Tibial artery (tissue), 4 donors: ENCODE measurements at regions not wholly inside any gene's neighbourhood (a gene's known extent, or its start where the extent isn't known, plus 50 kb on each side); places are given as distances from the start of the nearest gene placed in this dataset.

Experiments used
- DNase-seq, 2 donors: peaks; one replicate each; pipeline ENCODE4 v3.0.0-alpha.2; 2019
- H3K27ac ChIP-seq, 2 donors: fragments of 200-600 bp; sonication (generic) in 1 of 2; 1 replicate in 1 of 2; 2 replicates in 1 of 2; pipeline ENCODE4 v1.5.1; 2018 to 2019; ENCODE audit warnings: mild to moderate bottlenecking in 1 of 2
- H3K27me3 ChIP-seq, 2 donors: fragments of 200-600 bp; sonication (generic) in 1 of 2; one replicate each; pipeline versions ENCODE4 v1.5.1 to v1.6.0; 2016 to 2019
- H3K36me3 ChIP-seq, 3 donors: fragments of 200-600 bp; sonication (generic) in 2 of 3; one replicate each; pipeline ENCODE4 v1.5.1; 2016 to 2019; ENCODE audit warnings: mild to moderate bottlenecking in 2 of 3
- H3K4me1 ChIP-seq, 4 donors: fragments of 200-600 bp; sonication (generic) in 2 of 4; 1 replicate in 3 of 4; 2 replicates in 1 of 4; pipeline ENCODE4 v1.5.1; 2016 to 2019
- H3K4me3 ChIP-seq, 2 donors: fragments of 200-600 bp; sonication (generic) in 1 of 2; 1 replicate in 1 of 2; 2 replicates in 1 of 2; pipeline ENCODE4 v1.5.1; 2018 to 2019; ENCODE audit warnings: mild to moderate bottlenecking in 2 of 2
- H3K9me3 ChIP-seq, 3 donors: fragments of 200-600 bp; sonication (generic) in 1 of 3; one replicate each; pipeline ENCODE4 v1.5.1; 2016 to 2019
- CTCF ChIP-seq, 2 experiments: fragments of 200-600 bp in 1 of 2; fragments of 450-650 bp in 1 of 2; IDR thresholded peaks; one replicate each; pipeline ENCODE4 v1.5.1; 2017 to 2019; ENCODE audit warnings: antibody characterized with exemption in 2 of 2, mild to moderate bottlenecking in 1 of 2, moderate library complexity in 1 of 2
- intact Hi-C: fragments of 100-400 bp; cut with DNase I; formaldehyde crosslinking; loops from one replicate; pipeline ENCODE4 v1.15.0; 2023; ENCODE audit warnings: low total_unique reads

- Histone ChIP-seq H3K27ac (no peak overlapping the region), H3K9me3 (no peaks in the 10 kb centered on the region), H3K27me3 (no peaks in the 10 kb centered on the region), H3K4me1 (no peaks in the 10 kb centered on the region), H3K4me3 (no peak overlapping the region), H3K36me3 (no peaks in the 10 kb centered on the region)
- DNase-seq = no peak
- no peak for TF ChIP-seq CTCF (IDR thresholded peaks at IDR 0.05)
- intact Hi-C loops = no loop called here
Observed at GRCh38 chr20:60892095-60892813, 359.8 kb upstream of the CDH4 start.

GRCh38 chr20:60894091-60894490 lies 358.0 kb upstream of the CDH4 start:
- H3K4me3 ChIP-seq = no peak overlapping the region
- DNase-seq = no peak
- H3K27me3 ChIP-seq = no peaks in the 10 kb centered on the region
- no peaks in the 10 kb centered on the region for H3K9me3 ChIP-seq
- H3K36me3 ChIP-seq = no peaks in the 10 kb centered on the region
- TF ChIP-seq CTCF (IDR thresholded peaks at IDR 0.05) = no peak
- no peak overlapping the region for H3K27ac ChIP-seq
- intact Hi-C loops = no loop called here
- no peaks in the 10 kb centered on the region for H3K4me1 ChIP-seq

- no peaks in the 10 kb centered on the region for H3K36me3 ChIP-seq
- H3K4me3 ChIP-seq = no peak overlapping the region
- H3K9me3 ChIP-seq = no peaks in the 10 kb centered on the region
- no peaks in the 10 kb centered on the region for H3K27me3 ChIP-seq
- no peak overlapping the region for H3K27ac ChIP-seq
- intact Hi-C loops = no loop called here
- no peak for DNase-seq
- TF ChIP-seq CTCF (IDR thresholded peaks at IDR 0.05) = no peak
- no peaks in the 10 kb centered on the region for H3K4me1 ChIP-seq
Observed at GRCh38 chr20:60895363-60896079, 356.5 kb upstream of the CDH4 start.

GRCh38 chr20:60897976-60898375 lies 354.1 kb upstream of the CDH4 start:
- no peak for TF ChIP-seq CTCF (IDR thresholded peaks at IDR 0.05)
- no peak overlapping the region for H3K4me3 ChIP-seq
- no peaks in the 10 kb centered on the region for H3K9me3 ChIP-seq
- no peak for DNase-seq
- intact Hi-C loops = no loop called here
- no peaks in the 10 kb centered on the region for H3K4me1 ChIP-seq
- H3K27ac ChIP-seq = no peak overlapping the region
- no peaks in the 10 kb centered on the region for H3K36me3 ChIP-seq
- no peaks in the 10 kb centered on the region for H3K27me3 ChIP-seq

- Histone ChIP-seq H3K36me3 (no peaks in the 10 kb centered on the region), H3K9me3 (no peaks in the 10 kb centered on the region), H3K4me1 (no peaks in the 10 kb centered on the region), H3K27me3 (no peaks in the 10 kb centered on the region), H3K27ac (no peak overlapping the region), H3K4me3 (no peak overlapping the region)
- TF ChIP-seq CTCF (IDR thresholded peaks at IDR 0.05) = no peak
- intact Hi-C loops = no loop called here
- no peak for DNase-seq
Observed at GRCh38 chr20:60899320-60899719, 352.7 kb upstream of the CDH4 start.
